HEK293T (cell line): ENCODE measurements at regions not wholly inside any gene's neighbourhood (a gene's known extent, or its start where the extent isn't known, plus 50 kb on each side); places are given as distances from the start of the nearest gene placed in this dataset.
"Not testable (repeated sequence)": the region's sequence is repeated elsewhere in the genome, so short reads cannot be mapped to it uniquely, and the experiment has no call there.

Experiments used
- CTCF ChIA-PET: fragments of 350-600 bp; formaldehyde crosslinking; extraction: SDS; loops from one replicate; lab custom pipeline; 2021; ENCODE audit warnings: antibody characterized with exemption, inconsistent platforms; lab: Yijun Ruan, JAX
- POLR2A ChIA-PET: fragments of 350-600 bp; formaldehyde crosslinking; extraction: SDS; loops from one replicate; lab custom pipeline; 2020; ENCODE audit warnings: antibody characterized with exemption, inconsistent platforms; lab: Yijun Ruan, JAX
- DNase-seq: peaks from one replicate; pipeline ENCODE4 v3.0.0; 2012; ENCODE audit warnings: mixed read lengths; ENCODE audit errors: extremely low spot score
- ARNT ChIP-seq: fragments of 450-650 bp; IDR thresholded peaks from 2 replicates; pipeline ENCODE4 v1.6.1; 2017; ENCODE audit warnings: mild to moderate bottlenecking
- BHLHE40 ChIP-seq: fragments of 450-650 bp; IDR thresholded peaks from 2 replicates; pipeline ENCODE4 v1.6.1; 2016; ENCODE audit warnings: mild to moderate bottlenecking, moderate library complexity, borderline replicate concordance
- CTBP1 ChIP-seq: fragments of 450-650 bp; IDR thresholded peaks from 2 replicates; pipeline ENCODE4 v1.6.1; 2016; ENCODE audit warnings: borderline replicate concordance
- ELF4 ChIP-seq: fragments of 450-650 bp; IDR thresholded peaks from 2 replicates; pipeline ENCODE4 v1.6.1; 2017; ENCODE audit warnings: antibody characterized with exemption
- FOXA1 ChIP-seq: fragments of 450-650 bp; IDR thresholded peaks from 2 replicates; pipeline ENCODE4 v1.6.1; 2016; ENCODE audit warnings: mild to moderate bottlenecking
- FOXK2 ChIP-seq: fragments of 450-650 bp; IDR thresholded peaks from 2 replicates; pipeline ENCODE4 v1.6.1; 2016; ENCODE audit warnings: mild to moderate bottlenecking
- FOXM1 ChIP-seq: fragments of 450-650 bp; IDR thresholded peaks from 2 replicates; pipeline ENCODE4 v1.6.1; 2017; ENCODE audit warnings: mild to moderate bottlenecking, borderline replicate concordance
- HDGF ChIP-seq: fragments of 450-650 bp; IDR thresholded peaks from 2 replicates; pipeline ENCODE4 v1.6.1; 2017; ENCODE audit warnings: antibody characterized with exemption, borderline replicate concordance
- L3MBTL2 ChIP-seq: fragments of 450-650 bp; conservative IDR thresholded peaks from 2 replicates; pipeline ENCODE4 v1.6.1; 2016; ENCODE audit warnings: mild to moderate bottlenecking
- LEF1 ChIP-seq: fragments of 450-650 bp; IDR thresholded peaks from 2 replicates; pipeline ENCODE4 v1.6.1; 2017; ENCODE audit warnings: mild to moderate bottlenecking, borderline replicate concordance
- NFRKB ChIP-seq: fragments of 450-650 bp; IDR thresholded peaks from 2 replicates; pipeline ENCODE4 v1.6.1; 2016; ENCODE audit warnings: mild to moderate bottlenecking, moderate library complexity
- SP1 ChIP-seq: fragments of 450-650 bp; IDR thresholded peaks from 2 replicates; pipeline ENCODE4 v1.6.1; 2017
- SUZ12 ChIP-seq: fragments of 450-650 bp; IDR thresholded peaks from 2 replicates; pipeline ENCODE4 v1.6.1; 2016; ENCODE audit warnings: mild to moderate bottlenecking
- TARDBP ChIP-seq: fragments of 450-650 bp; IDR thresholded peaks from 2 replicates; pipeline ENCODE4 v1.6.1; 2016
- ZNF384 ChIP-seq: fragments of 450-650 bp; IDR thresholded peaks from 2 replicates; pipeline ENCODE4 v1.6.1; 2016
- TF ChIP-seq, protein P1 (sequence below): fragments of 450-650 bp; IDR thresholded peaks from 2 replicates; pipeline ENCODE4 v1.6.1; 2016

DNA sequence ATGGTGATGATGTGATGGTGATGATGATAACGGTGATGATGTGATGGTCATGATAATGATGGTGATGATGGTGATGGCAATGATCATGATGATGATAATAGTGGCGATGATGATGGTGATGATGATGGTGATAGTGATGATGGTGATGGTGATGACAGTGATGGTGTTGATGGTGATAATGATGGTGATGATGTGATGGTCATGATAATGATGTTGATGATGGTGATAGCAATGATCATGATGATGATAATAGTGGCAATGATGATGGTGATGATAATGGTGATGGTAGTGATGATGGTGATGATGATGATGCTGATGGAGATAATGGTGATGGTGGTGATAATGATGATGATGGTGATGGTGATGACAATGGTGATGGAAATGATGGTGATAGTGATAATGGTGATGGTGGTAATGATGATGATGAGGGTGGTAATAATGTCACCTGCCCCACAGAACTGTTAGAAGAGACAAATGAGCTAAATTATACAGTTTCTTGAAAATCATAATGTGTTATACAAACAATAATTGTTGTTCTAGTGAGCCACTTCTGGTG is 289.9 kb downstream of the ASMT start:
- ChIA-PET CTCF (no interaction called here), POLR2A (no interaction called here)
- TF ChIP-seq CTBP1, result peak; percentile 6; the same call in 1 of the 2 replicates
- no peak for TF ChIP-seq L3MBTL2
- DNase-seq, result no peak

DNA sequence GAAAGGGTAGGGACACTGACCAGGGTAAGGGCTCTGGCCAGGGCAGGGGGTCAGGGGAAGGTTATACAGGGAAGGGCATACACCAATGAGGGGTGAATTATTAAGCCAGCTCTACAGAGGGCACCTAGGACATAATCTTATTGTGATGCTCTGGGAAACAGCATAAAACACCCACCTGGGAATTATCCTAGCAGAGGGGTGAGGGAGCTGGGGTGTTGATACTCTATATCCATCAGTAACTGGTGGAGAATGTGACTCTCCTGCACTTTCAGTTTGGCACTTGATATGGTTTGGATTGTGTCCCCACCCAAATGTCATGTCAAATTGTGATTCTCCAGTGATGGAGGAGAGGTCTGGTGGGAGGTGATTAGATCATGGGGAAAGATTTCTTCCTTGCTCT is 291.2 kb downstream of the ASMT start:
- CTCF ChIA-PET, result no interaction called here
- TF ChIP-seq L3MBTL2 (no peak), FOXK2 (no peak), LEF1 (no peak), ZNF384 (no peak)
- TF ChIP-seq, protein P1, sequence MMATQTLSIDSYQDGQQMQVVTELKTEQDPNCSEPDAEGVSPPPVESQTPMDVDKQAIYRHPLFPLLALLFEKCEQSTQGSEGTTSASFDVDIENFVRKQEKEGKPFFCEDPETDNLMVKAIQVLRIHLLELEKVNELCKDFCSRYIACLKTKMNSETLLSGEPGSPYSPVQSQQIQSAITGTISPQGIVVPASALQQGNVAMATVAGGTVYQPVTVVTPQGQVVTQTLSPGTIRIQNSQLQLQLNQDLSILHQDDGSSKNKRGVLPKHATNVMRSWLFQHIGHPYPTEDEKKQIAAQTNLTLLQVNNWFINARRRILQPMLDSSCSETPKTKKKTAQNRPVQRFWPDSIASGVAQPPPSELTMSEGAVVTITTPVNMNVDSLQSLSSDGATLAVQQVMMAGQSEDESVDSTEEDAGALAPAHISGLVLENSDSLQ, result no peak
- DNase-seq, result no peak
- POLR2A ChIA-PET, result no interaction called here

DNA sequence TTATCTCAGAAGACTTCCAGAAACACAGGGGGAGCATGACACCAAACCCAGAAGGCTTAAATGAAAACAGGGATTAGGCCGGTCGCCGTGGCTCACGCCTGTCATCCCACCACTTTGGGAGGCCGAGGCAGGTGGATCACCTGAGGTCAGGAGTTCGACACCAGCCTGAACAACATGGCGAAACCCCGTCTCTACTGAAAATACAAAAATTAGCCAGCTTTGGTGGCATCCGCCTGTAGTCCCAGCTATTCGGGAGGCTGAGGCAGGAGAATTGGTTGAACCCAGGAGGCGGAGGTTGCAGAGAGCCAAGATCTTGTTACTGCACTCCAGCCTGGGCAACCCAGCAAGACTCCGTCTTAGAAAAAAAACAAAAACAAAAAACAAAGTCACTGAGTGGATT is 294.1 kb downstream of the ASMT start:
- CTCF ChIA-PET, POLR2A ChIA-PET, DNase-seq: not testable (repeated sequence)

DNA sequence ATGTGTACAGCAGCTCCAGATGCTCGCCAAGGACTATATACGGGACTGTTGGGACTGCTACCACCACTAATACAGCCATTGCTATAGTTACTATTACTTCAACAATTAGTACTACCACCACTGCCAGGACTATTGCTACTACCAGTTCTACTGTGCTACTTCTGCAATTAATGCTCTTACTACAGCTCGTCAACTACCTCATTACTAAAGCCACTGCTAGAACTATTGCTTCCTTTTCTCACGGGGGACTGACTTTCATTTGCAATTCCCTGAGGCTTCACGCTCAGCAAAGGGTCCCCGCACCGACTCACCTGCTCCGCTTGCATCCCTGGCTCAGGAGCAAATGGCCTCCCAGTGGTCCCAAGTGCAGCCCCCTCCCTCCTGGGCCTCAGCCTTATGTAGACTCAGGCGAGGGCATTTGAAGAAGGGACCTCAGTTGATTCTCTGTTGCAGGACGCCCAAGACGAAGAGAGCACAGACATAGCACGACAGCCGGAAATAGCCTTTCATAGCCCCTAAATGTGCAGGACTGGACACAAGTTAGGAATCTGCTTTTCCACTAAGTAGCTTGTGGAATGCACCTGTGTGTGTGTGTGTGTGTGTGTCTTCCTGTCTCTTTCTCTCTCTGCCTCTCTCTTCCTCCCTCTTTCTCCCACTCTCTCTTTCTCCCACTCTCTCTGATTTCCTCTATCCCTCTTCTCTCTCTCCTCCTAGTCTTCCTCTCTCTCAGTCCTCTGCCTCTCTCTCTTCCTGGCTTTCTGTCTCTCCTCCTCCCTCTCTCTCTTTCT is 294.8 kb downstream of the ASMT start:
- POLR2A ChIA-PET, result no interaction called here
- CTCF ChIA-PET, result no interaction called here
- TF ChIP-seq ARNT (no peak), FOXK2 (no peak), HDGF (no peak), L3MBTL2 (no peak), SUZ12 (no peak), SP1 (no peak), ZNF384 (no peak), BHLHE40 (no peak), LEF1 (no peak), FOXM1 (no peak), FOXA1 (no peak), ELF4 (no peak), TARDBP (no peak), NFRKB (no peak), CTBP1 (no peak)
- TF ChIP-seq, protein P1, result no peak
- no peak for DNase-seq

DNA sequence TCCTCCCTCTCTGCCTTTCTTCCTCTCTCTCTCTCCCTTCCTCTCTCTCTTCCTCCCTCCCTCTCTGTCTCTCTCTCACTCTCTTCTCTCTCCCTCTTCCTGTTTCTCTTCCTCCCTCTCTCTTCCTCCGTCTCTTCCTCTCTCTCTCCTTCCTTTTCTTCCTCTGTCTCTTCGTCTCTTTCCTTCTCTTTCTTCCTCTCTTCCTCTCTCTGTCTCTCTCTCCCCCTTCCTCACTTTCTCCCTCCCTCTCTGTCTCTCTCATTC is 295.3 kb downstream of the ASMT start:
- ChIA-PET POLR2A (no interaction called here), CTCF (no interaction called here)
- DNase-seq, result no peak
- TF ChIP-seq ELF4 (no peak), TARDBP (no peak), ARNT (no peak), L3MBTL2 (no peak), BHLHE40 (no peak), ZNF384 (no peak), CTBP1 (no peak), SUZ12 (no peak), FOXM1 (no peak), HDGF (no peak)
- TF ChIP-seq, protein P1, result no peak

DNA sequence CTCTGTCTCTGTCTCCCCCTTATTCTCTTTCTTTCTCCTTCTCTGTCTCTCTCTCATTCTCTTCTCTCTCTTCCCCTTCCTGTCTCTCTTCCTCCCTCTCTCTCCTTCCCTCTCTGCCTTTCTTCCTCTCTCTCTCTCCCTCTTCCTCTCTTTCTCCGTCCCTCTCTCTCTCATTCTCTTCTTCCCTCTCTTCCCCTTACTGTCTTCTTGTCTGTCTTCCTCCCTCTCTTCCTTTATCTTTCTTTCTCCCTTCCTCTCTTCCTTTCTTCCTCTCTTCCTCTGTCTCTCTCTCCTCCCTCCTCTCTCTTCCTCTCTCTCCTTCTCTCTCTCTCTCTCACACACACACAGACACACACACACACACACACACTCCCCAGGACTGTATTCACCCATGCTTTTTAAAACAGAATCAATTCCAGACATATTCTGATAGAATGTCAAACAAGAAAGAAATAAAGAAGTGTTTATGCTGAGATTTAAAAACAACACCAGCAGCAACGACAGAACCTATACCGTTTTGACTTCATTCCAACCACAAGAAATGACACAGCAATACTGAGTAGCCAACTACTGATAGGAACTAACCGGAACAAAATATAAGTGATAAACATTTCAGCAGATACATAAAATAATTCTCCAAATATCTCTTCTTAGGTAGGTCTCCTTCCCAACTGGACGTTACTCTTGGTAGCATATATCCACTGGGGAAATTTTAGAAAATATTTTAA is 296.7 kb downstream of the ASMT start:
- TF ChIP-seq TARDBP (no peak), NFRKB (no peak), FOXM1 (no peak), L3MBTL2 (no peak), ARNT (no peak), BHLHE40 (no peak), HDGF (no peak), LEF1 (no peak), FOXK2 (no peak), ELF4 (no peak), FOXA1 (no peak), SP1 (no peak), SUZ12 (no peak), ZNF384 (no peak), CTBP1 (no peak)
- TF ChIP-seq, protein P1, result no peak
- no peak for DNase-seq
- ChIA-PET POLR2A (no interaction called here), CTCF (no interaction called here)
